IPS DF 19.7 (cell line): ENCODE measurements at regions not wholly inside any gene's neighbourhood (a gene's known extent, or its start where the extent isn't known, plus 50 kb on each side); places are given as distances from the start of the nearest gene placed in this dataset.

Source experiments
- DNase-seq: peaks from one replicate; pipeline ENCODE4 v3.0.0-alpha.2; 2013; ENCODE audit warnings: low read depth, low spot score

GRCh38 chr7:145289384-145289783 is 453.5 kb upstream of the TPK1 start:
- no peak for DNase-seq

GRCh38 chr7:145276118-145276517 is 440.3 kb upstream of the TPK1 start:
- DNase-seq: no peak

GRCh38 chr7:145269418-145270161 is 433.7 kb upstream of the TPK1 start:
- DNase-seq: no peak

DNA sequence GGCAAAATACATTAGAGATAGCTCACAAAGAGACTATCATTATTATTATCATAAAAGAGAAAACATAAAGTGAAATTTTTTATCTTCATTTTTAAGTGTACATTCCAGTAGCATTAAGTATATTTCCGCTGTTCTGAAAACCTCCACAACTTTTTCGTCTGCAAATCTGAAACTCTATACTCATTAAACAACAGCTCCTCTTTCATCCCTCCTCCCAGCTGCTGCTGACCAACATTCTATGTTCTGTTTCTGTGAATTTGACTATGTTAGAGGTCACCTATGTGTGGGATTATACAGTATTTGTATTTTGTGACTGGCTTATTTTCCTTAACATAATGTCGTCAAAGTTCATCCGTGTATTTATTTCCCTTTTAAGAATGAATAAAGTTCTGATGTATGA is 429.3 kb upstream of the TPK1 start:
- DNase-seq: no peak

DNA sequence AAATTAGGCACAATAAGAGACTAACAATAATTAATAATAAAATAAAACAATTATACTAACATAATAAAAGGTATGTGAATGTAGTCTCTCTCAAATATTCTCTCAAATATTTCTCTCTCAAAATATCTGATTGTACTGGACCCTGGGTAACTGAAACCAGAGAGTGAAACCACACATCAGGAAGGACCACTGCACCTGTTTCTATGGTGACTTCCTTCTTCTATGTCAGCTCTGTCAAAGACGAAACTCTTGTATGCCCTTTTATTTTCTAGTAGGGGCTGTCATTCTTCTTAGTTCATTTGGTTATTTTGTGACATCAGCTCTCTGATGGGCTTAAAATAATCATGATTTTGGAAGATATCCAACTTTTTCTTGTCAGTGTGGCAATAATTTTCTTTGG is 428.0 kb upstream of the TPK1 start:
- DNase-seq: no peak

DNA sequence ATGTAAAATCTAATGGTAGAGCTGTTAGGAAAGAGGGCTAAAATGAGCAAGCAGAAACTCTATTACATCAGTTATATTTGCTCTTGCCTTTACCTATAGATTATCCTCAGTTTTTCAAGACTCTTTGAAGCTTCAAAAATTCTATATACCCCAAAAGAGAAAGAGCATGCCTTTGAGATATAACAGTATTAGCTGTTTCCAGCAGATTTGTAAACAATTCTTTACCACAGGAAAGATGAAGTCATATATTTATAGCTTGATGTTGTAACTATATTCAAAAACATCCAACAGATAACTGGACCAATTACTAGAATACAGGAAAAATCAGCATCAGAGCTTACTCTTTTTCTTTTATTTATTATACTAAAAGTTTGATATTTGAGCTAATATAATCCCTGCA is 416.2 kb upstream of the TPK1 start:
- no peak for DNase-seq

DNA sequence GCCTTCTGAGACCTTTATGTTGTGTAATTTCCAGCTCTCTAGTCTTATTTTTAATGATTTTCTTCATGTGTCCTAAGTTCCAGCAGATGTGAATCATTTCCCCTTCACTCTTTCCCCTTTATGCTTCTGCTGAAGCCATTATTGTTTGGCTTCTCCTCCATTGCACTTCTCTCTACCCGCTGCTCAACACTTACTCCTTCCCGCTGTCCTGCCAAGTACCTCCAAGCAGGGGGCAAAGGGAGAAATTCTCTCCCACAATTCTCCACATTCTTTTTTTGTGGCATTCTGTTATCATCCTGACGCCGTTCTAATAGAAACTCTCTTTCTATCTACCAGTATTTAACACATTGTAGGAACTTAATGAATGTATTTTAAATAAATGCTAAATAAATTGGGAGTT is 388.9 kb upstream of the TPK1 start:
- DNase-seq: no peak

GRCh38 chr7:145219461-145219860 is 383.6 kb upstream of the TPK1 start:
- DNase-seq: no peak

GRCh38 chr7:145216866-145217265 is 381.0 kb upstream of the TPK1 start:
- DNase-seq: no peak

DNA sequence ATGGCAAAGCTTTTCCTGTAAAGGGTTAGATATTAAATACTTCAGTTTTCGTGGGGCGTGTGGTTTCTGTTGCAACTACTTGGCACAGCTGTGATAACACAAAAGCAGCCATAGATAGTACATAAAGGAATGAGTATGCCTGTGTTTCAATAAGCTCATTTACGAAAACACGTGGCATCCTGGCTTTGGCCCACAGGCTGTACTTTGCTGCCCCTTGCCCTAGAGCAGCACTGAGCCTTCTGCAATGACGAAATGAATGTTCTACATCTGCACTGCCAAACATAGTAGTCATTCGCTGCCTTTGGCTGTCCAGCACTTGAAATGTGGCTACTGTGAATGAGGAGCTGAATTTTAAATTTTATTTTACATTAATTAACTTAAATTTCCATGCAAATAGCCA is 376.2 kb upstream of the TPK1 start:
- DNase-seq: no peak

- no peak for DNase-seq
Observed at GRCh38 chr7:145211211-145211610, 375.4 kb upstream of the TPK1 start.

DNA sequence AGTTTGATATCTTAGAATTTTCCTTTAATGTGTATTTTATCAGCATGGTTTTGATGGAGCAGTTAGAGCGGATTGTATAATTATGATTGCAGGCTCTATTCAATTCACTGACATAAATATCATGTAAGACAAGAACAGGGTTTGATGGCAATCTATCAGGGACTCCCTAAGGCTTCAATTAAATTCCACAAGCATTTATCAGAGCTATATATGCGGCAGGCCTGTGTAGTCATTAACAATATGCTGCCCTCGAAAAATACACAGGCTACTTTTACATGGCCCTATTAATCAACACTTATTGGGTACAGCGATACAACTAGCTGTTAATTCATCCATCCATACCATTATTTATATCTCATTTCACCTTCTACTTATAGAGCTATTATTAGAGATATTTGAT is 358.1 kb upstream of the TPK1 start:
- DNase-seq: no peak

DNA sequence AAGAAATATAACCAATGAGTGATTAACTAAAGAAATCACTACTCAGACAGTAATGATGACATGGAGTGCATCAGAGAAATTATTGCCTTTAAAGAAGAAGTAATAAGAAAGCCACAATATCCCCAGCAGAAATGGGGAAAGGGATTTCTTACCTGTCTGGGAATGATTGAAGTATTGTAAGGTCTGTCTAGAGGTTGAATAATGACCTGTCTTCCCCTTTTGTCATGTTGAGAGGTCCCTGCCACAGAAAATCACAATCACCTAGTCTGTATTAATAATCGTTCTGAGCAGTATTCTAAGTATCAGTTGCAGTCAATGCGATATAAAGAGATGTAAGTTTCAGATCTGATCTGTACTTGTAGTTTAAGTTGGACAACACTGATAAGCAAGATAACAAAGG is 349.1 kb upstream of the TPK1 start:
- DNase-seq: no peak

- no peak for DNase-seq
Observed at GRCh38 chr7:145183069-145183468, 347.2 kb upstream of the TPK1 start.

GRCh38 chr7:145175366-145175765 is 339.5 kb upstream of the TPK1 start:
- no peak for DNase-seq

- no peak for DNase-seq
Observed at GRCh38 chr7:145169908-145170307, 334.1 kb upstream of the TPK1 start.

- no peak for DNase-seq
Observed at GRCh38 chr7:145168879-145169278, 333.0 kb upstream of the TPK1 start.

- DNase-seq: no peak
Observed at GRCh38 chr7:145168427-145168826, 332.6 kb upstream of the TPK1 start.

- DNase-seq: no peak
Observed at GRCh38 chr7:145156834-145157233, 321.0 kb upstream of the TPK1 start.

DNA sequence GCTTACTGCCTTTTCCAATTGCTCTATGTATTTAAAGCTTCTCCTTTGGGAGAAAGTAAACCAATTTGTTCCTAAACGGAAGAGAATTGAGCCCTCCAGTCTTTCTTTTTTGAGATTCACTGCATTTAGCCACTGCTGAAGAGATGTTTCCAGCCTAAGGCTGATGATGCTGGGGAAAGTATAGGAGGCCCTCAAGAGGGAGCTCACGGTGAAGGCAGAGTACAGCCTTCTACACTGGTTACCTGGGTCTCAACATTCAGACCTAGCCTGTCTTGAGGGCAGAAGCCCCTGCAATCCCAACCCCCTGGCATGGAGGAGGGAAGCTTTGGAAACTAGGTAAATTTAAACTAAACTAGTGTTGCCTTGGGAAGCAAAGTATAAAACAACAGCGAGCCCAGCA is 316.7 kb upstream of the TPK1 start:
- no peak for DNase-seq

DNA sequence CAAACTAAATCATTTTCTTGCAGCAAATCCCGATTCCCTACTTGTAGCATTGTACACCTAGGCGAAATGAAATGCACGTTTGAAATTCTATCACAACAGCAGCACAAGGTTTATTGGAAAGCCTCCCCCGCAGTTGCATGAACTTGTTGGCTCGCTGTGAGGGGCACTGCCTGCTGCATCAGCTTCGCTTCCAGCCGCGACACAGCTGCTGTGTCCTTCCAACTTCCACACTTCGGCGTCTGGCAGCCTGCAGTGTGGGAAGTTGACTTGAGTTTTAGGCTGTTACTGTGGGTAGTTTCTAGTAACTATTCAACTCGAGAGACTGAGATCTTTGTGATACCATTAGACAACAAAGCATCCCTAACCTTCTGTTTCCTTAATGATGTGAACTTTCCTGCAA is 315.8 kb upstream of the TPK1 start:
- no peak for DNase-seq

GRCh38 chr7:145147865-145148264 is 312.0 kb upstream of the TPK1 start:
- DNase-seq: no peak

DNA sequence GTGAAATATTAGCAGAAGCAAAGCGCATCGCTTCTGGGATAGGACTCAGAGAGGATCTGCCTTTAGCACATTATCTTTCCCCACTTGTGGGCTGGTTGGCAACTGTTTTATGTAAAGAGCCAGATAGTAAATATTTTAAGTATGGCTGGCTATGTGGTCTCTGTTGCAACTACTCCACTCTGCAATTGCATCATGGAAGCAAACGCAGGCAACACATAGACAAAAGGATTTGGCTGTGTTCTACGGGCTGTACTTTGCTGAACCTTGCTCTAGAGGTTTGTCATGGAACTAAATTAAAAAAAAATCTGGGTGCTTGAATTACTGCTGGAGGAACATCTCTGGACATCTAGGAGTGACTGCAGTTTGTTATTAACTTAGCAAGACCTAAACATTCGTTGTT is 307.8 kb upstream of the TPK1 start:
- no peak for DNase-seq

DNA sequence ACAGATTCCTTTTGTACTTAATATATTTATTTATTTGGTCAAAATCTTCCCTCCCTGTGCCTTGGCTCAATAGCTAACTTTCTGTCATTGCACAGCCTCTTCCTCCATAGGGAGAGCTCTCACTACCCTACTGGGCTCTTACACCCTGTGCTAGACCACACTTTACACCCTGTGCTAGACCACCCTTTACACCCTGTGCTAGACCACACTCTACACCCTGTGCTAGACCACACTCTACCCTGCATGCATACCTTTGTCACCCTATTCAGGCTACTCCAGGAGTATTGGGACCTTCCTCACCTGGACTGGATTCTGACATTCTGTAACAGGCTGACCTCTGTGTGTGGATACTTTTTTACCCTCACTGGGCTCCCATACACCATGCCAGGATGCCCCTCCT is 298.5 kb upstream of the TPK1 start:
- no peak for DNase-seq
